Muscle of leg (tissue), 3 donors: ENCODE measurements at regions not wholly inside any gene's neighbourhood (a gene's known extent, or its start where the extent isn't known, plus 50 kb on each side); places are given as distances from the start of the nearest gene placed in this dataset.

Experiments
- DNase-seq: peaks from one replicate; pipeline ENCODE4 v3.0.0; 2013
- H3K27ac ChIP-seq: one replicate; pipeline ENCODE4 v1.5.1; 2013; ENCODE audit warnings: mild to moderate bottlenecking, low read length, control low read depth
- H3K27me3 ChIP-seq: one replicate; pipeline ENCODE4 v1.6.1; 2013; ENCODE audit warnings: low read length; ENCODE audit not compliant: control insufficient read depth, insufficient read depth
- H3K36me3 ChIP-seq: one replicate; pipeline ENCODE4 v1.6.1; 2013; ENCODE audit warnings: low read length; ENCODE audit not compliant: control insufficient read depth, insufficient read depth
- H3K4me1 ChIP-seq: one replicate; pipeline ENCODE4 v1.6.1; 2013; ENCODE audit warnings: low read length; ENCODE audit not compliant: control insufficient read depth, insufficient read depth
- H3K4me3 ChIP-seq: one replicate; pipeline ENCODE4 v1.5.1; 2013; ENCODE audit warnings: low read length, control low read depth
- H3K9me3 ChIP-seq: replicated peaks from 2 replicates; pipeline ENCODE4 v1.6.1; 2013; ENCODE audit warnings: low read depth, low read length; ENCODE audit not compliant: control insufficient read depth
- WGBS: methylation state at CpG from one replicate; pipeline ENCODE4 v1.1.5; 2013; ENCODE audit warnings: missing lambda C conversion rate; ENCODE audit not compliant: insufficient coverage; 5-methylcytosine and 5-hydroxymethylcytosine counted together

GRCh38 chr12:115341442-115341841 lies 657.5 kb upstream of the TBX3 start:
- peak; percentile 94 for DNase-seq
- Histone ChIP-seq H3K27ac (peak overlapping the region; percentile 66), H3K4me3 (no peak overlapping the region), H3K4me1 (peaks cover 9% of the 10 kb centered on the region), H3K9me3 (peaks cover 2% of the 10 kb centered on the region), H3K36me3 (no peaks in the 10 kb centered on the region), H3K27me3 (no peaks in the 10 kb centered on the region)
- 17% methylated on average over 3 of the region's 6 CpGs for WGBS

DNA sequence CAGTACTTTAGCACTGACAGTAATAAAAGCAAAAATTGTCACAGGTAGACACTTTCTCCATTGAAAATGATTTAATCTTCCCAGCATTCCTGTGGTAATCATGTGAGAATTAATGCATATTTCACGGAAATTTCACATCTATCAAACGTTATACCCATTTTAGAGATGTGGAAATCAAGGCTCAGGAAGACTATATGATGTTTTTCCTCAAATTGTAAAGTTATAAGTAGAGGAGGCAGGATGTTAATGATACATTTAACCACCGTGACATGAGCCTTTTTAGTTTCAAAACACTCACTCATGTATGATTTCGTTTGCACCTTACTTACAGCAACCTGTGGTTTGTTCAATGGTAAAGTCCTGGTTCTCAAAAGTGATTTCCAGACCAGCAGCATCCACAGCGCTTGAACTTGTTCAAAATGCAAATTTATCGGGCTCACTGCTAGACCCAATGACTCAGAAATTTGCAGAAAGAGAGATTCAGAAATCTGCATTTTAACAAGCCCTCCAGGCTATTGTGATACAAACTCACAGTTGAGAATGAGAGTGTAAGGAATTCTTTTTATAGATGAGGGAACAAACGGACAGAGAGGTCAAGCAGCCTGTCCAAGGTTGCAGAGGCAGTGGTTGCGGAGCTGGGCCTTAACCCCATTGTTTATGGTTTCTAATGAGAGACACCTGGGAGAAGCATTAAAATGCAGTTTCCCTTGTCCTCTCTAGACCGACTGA lies 654.8 kb upstream of the TBX3 start:
- H3K9me3 ChIP-seq: peaks cover 2% of the 10 kb centered on the region
- H3K27ac ChIP-seq: no peak overlapping the region
- H3K27me3 ChIP-seq: no peaks in the 10 kb centered on the region
- H3K36me3 ChIP-seq: no peaks in the 10 kb centered on the region
- no peak overlapping the region for H3K4me3 ChIP-seq
- 83% methylated on average over 4 of the region's 9 CpGs for WGBS
- H3K4me1 ChIP-seq: peaks cover 21% of the 10 kb centered on the region
- DNase-seq: no peak

DNA sequence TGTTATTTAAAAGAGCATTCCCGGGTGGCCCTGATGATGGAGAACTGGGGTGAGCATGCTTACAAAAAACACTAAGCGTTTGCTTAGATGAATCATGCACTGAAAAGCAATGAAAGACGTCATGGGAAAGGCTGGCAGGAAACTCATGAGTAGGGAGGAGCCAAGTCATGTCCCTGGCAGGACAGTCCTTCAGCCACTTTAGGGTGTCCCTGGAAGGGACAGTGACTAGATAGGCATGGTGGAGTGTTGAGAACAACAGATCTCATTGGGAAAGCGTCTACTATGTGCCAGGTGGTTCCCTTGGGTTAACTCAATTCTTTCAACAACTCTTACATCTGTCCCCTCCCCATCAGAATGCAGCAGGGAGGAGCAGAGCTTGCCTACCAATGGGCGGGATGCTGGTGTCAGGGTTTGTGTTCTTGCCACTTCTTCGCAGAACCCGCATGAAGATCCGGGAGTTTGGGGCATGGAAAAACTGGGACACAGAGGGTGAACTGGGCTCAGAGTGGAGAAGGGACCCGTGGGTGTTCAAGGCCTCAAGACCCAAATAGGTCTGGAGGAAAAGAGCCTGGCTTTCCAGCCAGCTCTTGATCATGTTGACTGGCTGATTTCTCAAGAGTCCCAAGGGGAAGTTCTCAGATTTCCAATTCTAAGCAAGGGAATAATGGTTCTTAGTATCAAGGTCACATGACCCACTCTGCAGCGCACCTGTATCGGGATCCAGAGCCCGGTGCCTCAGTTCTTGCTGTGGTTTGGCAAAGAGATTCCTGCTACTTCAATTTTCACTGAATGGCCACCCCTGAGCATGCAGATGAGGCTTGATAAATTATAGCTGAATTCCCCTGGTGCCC lies 653.9 kb upstream of the TBX3 start:
- H3K27ac ChIP-seq: no peak overlapping the region
- 78% methylated on average over 11 of the region's 12 CpGs for WGBS
- DNase-seq: peak; percentile 76

DNA sequence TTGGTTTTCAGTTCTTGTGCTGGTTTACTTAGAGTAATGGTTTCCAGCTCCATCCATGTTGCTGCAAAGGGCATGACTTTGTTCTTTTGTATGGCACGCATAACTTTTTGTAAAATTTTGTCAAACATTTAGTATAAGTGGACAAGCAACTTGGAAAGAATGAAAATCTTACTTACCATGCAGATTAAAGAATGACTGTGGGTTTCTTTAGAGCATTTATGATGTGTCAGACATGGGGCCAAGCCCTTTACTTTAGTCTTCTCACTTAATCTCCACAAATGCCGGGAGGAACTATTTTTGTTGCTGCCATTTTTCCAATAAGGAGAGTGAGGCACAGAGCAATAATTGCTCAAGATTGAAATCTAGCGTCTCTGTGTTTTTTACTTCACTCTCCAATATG lies 652.5 kb upstream of the TBX3 start:
- no peak overlapping the region for H3K27ac ChIP-seq
- H3K27me3 ChIP-seq: no peaks in the 10 kb centered on the region
- H3K4me3 ChIP-seq: no peak overlapping the region
- H3K9me3 ChIP-seq: no peaks in the 10 kb centered on the region
- no CpG with 5 or more reads among the region's 3 CpGs for WGBS
- no peaks in the 10 kb centered on the region for H3K36me3 ChIP-seq
- DNase-seq: no peak
- peaks cover 25% of the 10 kb centered on the region for H3K4me1 ChIP-seq

More for the DNA sequence above, 653.9 kb upstream of the TBX3 start:
- H3K36me3 ChIP-seq: no peaks in the 10 kb centered on the region
- no peak overlapping the region for H3K4me3 ChIP-seq
- peaks cover 2% of the 10 kb centered on the region for H3K9me3 ChIP-seq
- no peaks in the 10 kb centered on the region for H3K27me3 ChIP-seq
- peaks cover 26% of the 10 kb centered on the region for H3K4me1 ChIP-seq

DNA sequence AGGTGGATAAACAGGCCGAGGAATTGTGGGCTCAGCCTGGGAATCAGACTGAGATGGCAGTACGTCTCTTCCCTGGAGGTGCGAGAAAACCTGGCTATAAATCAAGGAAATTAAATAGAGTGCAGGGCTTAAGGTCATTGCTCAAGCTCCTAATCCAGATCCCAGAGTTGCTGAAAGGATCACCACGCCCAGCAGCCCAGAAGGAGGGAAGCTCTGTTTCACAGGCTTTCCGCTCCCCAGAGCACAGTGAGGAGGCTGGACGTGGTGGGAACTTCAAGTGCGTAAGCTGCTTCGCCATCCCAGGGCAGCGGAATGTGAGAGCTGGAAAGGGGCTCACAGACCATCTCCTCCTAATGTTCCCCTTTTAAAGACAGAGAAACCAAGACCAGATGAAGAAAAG lies 651.6 kb upstream of the TBX3 start:
- H3K36me3 ChIP-seq: no peaks in the 10 kb centered on the region
- no peaks in the 10 kb centered on the region for H3K9me3 ChIP-seq
- H3K27ac ChIP-seq: no peak overlapping the region
- peaks cover 23% of the 10 kb centered on the region for H3K4me1 ChIP-seq
- H3K4me3 ChIP-seq: no peak overlapping the region
- 70% methylated on average over 3 of the region's 9 CpGs for WGBS
- peak; percentile 40 for DNase-seq
- H3K27me3 ChIP-seq: no peaks in the 10 kb centered on the region

DNA sequence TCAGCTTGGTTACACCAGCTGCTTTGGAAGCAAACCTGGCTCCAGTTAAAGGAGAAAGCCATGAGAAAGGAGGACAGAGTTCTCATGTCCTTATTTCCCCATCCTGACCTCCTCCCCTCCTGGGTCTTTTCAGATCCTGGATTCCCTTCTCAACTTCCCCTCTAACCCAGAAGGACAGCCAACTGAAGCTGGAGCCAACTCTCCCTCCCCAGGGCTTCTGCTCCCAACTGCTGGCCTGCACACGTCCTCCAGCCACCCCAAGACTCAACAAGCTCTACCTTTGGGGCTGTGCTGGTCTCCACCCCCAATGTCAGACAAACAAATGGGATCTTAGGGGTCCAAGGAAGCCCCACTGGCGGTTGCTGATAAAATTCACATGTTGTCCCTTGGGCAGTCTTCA lies 651.1 kb upstream of the TBX3 start:
- Histone ChIP-seq H3K4me1 (peaks cover 23% of the 10 kb centered on the region), H3K27me3 (no peaks in the 10 kb centered on the region), H3K9me3 (no peaks in the 10 kb centered on the region), H3K4me3 (no peak overlapping the region), H3K27ac (peak overlapping the region; percentile 6), H3K36me3 (no peaks in the 10 kb centered on the region)
- DNase-seq: peak; percentile 25
- 56% methylated on average over 2 of the region's 2 CpGs for WGBS

- Histone ChIP-seq H3K4me3 (no peak overlapping the region), H3K36me3 (no peaks in the 10 kb centered on the region), H3K4me1 (peaks cover 22% of the 10 kb centered on the region), H3K27me3 (no peaks in the 10 kb centered on the region), H3K9me3 (no peaks in the 10 kb centered on the region), H3K27ac (no peak overlapping the region)
- DNase-seq: peak; percentile 86
Measured at GRCh38 chr12:115332945-115333344, 649.0 kb upstream of the TBX3 start.

DNA sequence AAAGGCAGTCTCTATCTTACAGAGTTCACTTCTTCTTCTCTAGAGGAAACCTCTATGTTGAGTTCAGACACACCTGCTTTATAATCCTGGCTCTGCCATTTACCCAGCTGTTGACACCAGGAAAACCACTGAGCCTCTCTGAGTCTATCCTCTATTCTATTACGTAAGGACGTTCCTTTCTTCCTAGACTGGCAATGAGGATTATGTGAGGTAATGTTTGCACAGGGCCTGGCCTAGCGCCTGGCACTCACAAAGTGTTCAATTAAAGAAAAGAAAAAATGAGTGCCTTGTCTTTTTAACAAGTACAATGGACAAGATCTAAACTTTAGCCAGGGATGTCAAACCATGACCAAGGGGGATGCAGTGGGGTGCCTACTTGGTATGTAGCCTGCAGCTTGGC lies 641.9 kb upstream of the TBX3 start:
- H3K27ac ChIP-seq: no peak overlapping the region
- no CpG with 5 or more reads among the region's 3 CpGs for WGBS

GRCh38 chr12:115324949-115325593 lies 641.1 kb upstream of the TBX3 start:
- Histone ChIP-seq H3K27me3 (no peaks in the 10 kb centered on the region), H3K4me1 (no peaks in the 10 kb centered on the region), H3K36me3 (no peaks in the 10 kb centered on the region), H3K4me3 (no peak overlapping the region), H3K27ac (peak overlapping the region; percentile 33), H3K9me3 (no peaks in the 10 kb centered on the region)
- peak; percentile 72 for DNase-seq
- WGBS: no CpG with 5 or more reads among the region's 5 CpGs

More for the DNA sequence above, 641.9 kb upstream of the TBX3 start:
- Histone ChIP-seq H3K36me3 (no peaks in the 10 kb centered on the region), H3K4me1 (no peaks in the 10 kb centered on the region), H3K9me3 (no peaks in the 10 kb centered on the region), H3K4me3 (no peak overlapping the region), H3K27me3 (no peaks in the 10 kb centered on the region)
- DNase-seq: no peak

GRCh38 chr12:115323223-115323905 lies 639.4 kb upstream of the TBX3 start:
- WGBS: 91% methylated on average over 2 of the region's 3 CpGs
- Histone ChIP-seq H3K27ac (no peak overlapping the region), H3K36me3 (no peaks in the 10 kb centered on the region), H3K9me3 (no peaks in the 10 kb centered on the region), H3K4me3 (no peak overlapping the region), H3K4me1 (no peaks in the 10 kb centered on the region), H3K27me3 (no peaks in the 10 kb centered on the region)
- DNase-seq: no peak
